Gastrocnemius medialis (tissue), 4 donors: ENCODE measurements at regions not wholly inside any gene's neighbourhood (a gene's known extent, or its start where the extent isn't known, plus 50 kb on each side); places are given as distances from the start of the nearest gene placed in this dataset.

Source experiments
- CTCF ChIP-seq, 5 experiments: fragments of 450-650 bp in 3 of 5; fragments of 200-600 bp in 2 of 5; sonication (generic) in 2 of 5; IDR thresholded peaks in 4 of 5; conservative IDR thresholded peaks in 1 of 5; 1 replicate in 4 of 5; 2 replicates in 1 of 5; pipeline ENCODE4 v1.5.1; 2016 to 2019; ENCODE audit warnings: antibody characterized with exemption in 5 of 5, mild to moderate bottlenecking in 3 of 5, moderate library complexity in 3 of 5
- POLR2A ChIP-seq, 2 donors: fragments of 450-650 bp; IDR thresholded peaks; one replicate each; pipeline ENCODE4 v1.6.1; 2017; ENCODE audit warnings: antibody characterized with exemption in 2 of 2, mild to moderate bottlenecking in 2 of 2, moderate library complexity in 2 of 2

GRCh38 chr5:13625616-13626198 is 318.8 kb downstream of the DNAH5 start:
- TF ChIP-seq CTCF (IDR thresholded peaks at IDR 0.05 in 4 of 5, conservative IDR thresholded peaks at IDR 0.05 in 1 of 5): no peak
- no peak for TF ChIP-seq POLR2A (IDR thresholded peaks at IDR 0.05)
